MCF 10A (cell line): ENCODE measurements at regions not wholly inside any gene's neighbourhood (a gene's known extent, or its start where the extent isn't known, plus 50 kb on each side); places are given as distances from the start of the nearest gene placed in this dataset.
"Not testable (repeated sequence)": the region's sequence is repeated elsewhere in the genome, so short reads cannot be mapped to it uniquely, and the experiment has no call there.

Source experiments
- BruUV-seq: library from RNA; stranded (reverse); fragments of 400-500 nt; replicated peaks from 2 replicates; lab custom pipeline; 2021; lab: Mats Ljungman, UMichigan
- CTCF ChIA-PET: fragments of 300-600 bp; sonication (Branson Sonifier 250); formaldehyde crosslinking; extraction: SDS; loops from one replicate; lab custom pipeline; 2021; ENCODE audit warnings: antibody characterized with exemption, inconsistent platforms; lab: Yijun Ruan, JAX
- POLR2A ChIA-PET: fragments of 300-600, 350-650 bp; sonication (Branson Sonifier 250); formaldehyde crosslinking; extraction: SDS; loops from one replicate; lab custom pipeline; 2020; ENCODE audit warnings: antibody characterized with exemption, inconsistent platforms; lab: Yijun Ruan, JAX
- DNase-seq: peaks from one replicate; pipeline ENCODE4 v3.0.0-alpha.2; 2018; ENCODE audit not compliant: unreplicated experiment
- H3K27ac Mint-ChIP-seq: one replicate; pipeline ENCODE4 v1.8.0; 2022; ENCODE audit warnings: mild to moderate bottlenecking, low read depth, mixed read lengths; ENCODE audit not compliant: unreplicated experiment
- H3K27me3 Mint-ChIP-seq: one replicate; pipeline ENCODE4 v1.8.0; 2022; ENCODE audit warnings: mixed read lengths; ENCODE audit not compliant: insufficient read depth, unreplicated experiment
- H3K36me3 Mint-ChIP-seq: one replicate; pipeline ENCODE4 v1.8.0; 2022; ENCODE audit warnings: mild to moderate bottlenecking, moderate library complexity, mixed read lengths; ENCODE audit not compliant: insufficient read depth, unreplicated experiment
- H3K4me1 Mint-ChIP-seq: one replicate; pipeline ENCODE4 v1.8.0; 2022; ENCODE audit warnings: mixed read lengths; ENCODE audit not compliant: insufficient read depth, unreplicated experiment
- H3K4me3 Mint-ChIP-seq: one replicate; pipeline ENCODE4 v1.8.0; 2022; ENCODE audit warnings: mild to moderate bottlenecking, moderate library complexity, mixed read lengths; ENCODE audit not compliant: unreplicated experiment
- H3K9me3 Mint-ChIP-seq: one replicate; pipeline ENCODE4 v1.8.0; 2022; ENCODE audit warnings: mixed read lengths; ENCODE audit not compliant: unreplicated experiment
- intact Hi-C: fragments of 100-400 bp; cut with micrococcal nuclease; formaldehyde crosslinking; loops from 2 replicates; pipeline ENCODE4 v1.14.1; 2022
- TF ChIP-seq, protein P1 (sequence below): fragments of 200-600 bp; IDR thresholded peaks from one replicate; pipeline ENCODE4 v1.8.0; 2022; ENCODE audit warnings: antibody characterized with exemption, mild to moderate bottlenecking; ENCODE audit not compliant: unreplicated experiment

GRCh38 chr5:57429513-57430120 is 53.0 kb downstream of the ACTBL2 start:
- no peak overlapping the region for H3K4me3 Mint-ChIP-seq
- intact Hi-C loops, result no loop called here
- no peaks in the 10 kb centered on the region for H3K9me3 Mint-ChIP-seq
- no peaks in the 10 kb centered on the region for H3K27me3 Mint-ChIP-seq
- BruUV-seq, result no TSS peak
- peaks cover 4% of the 10 kb centered on the region for H3K4me1 Mint-ChIP-seq
- no peak overlapping the region for H3K27ac Mint-ChIP-seq
- DNase-seq, result no peak
- CTCF ChIA-PET, result interaction anchor here (0.6 kb wide), 2 partner anchors 103 to 1034 kb away, joined by 3 read pairs; no protein-coding TSS in a partner anchor
- H3K36me3 Mint-ChIP-seq, result no peaks in the 10 kb centered on the region
- TF ChIP-seq, protein P1, sequence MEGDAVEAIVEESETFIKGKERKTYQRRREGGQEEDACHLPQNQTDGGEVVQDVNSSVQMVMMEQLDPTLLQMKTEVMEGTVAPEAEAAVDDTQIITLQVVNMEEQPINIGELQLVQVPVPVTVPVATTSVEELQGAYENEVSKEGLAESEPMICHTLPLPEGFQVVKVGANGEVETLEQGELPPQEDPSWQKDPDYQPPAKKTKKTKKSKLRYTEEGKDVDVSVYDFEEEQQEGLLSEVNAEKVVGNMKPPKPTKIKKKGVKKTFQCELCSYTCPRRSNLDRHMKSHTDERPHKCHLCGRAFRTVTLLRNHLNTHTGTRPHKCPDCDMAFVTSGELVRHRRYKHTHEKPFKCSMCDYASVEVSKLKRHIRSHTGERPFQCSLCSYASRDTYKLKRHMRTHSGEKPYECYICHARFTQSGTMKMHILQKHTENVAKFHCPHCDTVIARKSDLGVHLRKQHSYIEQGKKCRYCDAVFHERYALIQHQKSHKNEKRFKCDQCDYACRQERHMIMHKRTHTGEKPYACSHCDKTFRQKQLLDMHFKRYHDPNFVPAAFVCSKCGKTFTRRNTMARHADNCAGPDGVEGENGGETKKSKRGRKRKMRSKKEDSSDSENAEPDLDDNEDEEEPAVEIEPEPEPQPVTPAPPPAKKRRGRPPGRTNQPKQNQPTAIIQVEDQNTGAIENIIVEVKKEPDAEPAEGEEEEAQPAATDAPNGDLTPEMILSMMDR, result no peak
- POLR2A ChIA-PET, result no interaction called here

DNA sequence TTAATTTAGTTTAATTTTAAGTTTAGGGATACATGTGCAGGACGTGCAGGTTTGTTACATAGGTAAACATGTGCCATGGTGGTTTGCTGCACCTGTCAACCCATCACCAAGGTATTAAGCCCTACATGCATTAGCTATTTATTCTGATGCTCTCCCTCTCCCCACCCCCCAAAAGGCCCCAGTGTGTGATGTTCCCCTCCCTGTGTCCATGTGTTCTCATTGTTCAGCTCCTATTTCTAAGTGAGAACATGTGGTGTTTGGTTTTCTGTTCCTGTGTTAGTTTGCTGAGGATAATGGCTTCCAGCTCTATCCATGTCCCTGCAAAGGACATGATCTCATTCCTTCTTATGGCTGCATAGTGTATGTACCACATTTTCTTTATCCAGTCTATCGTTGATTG is 53.6 kb downstream of the ACTBL2 start:
- POLR2A ChIA-PET, DNase-seq, H3K4me3 Mint-ChIP-seq, H3K27ac Mint-ChIP-seq, H3K36me3 Mint-ChIP-seq, BruUV-seq, H3K4me1 Mint-ChIP-seq, H3K9me3 Mint-ChIP-seq, intact Hi-C loops, H3K27me3 Mint-ChIP-seq: not testable (repeated sequence)
- CTCF ChIA-PET, result interaction anchor here (0.6 to 0.8 kb wide), 2 partner anchors 345 to 1035 kb away, joined by 3 read pairs; no protein-coding TSS in a partner anchor

DNA sequence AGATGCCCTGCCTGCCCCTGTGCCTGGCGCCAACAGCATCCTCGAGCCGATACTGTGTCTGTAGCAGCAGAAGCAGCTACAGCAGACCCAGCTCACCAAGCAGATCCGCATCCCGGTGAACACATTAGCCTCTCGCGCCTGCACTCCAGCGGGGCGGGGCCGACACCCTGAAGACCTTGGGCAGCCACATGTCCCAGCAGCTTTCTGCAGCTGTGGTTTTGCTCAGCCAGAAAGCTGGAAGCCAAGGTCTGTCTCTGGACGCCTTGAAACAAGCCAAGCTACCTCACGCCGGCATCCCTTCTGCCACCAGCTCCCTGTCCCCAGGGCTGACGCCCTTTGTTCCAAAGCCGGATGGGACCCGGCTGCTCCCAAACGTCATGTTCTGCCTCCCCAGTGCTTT is 59.6 kb downstream of the ACTBL2 start:
- no TSS peak for BruUV-seq
- Mint-ChIP-seq H3K36me3 (no peaks in the 10 kb centered on the region), H3K27me3 (no peaks in the 10 kb centered on the region), H3K4me3 (no peak overlapping the region), H3K27ac (no peak overlapping the region), H3K9me3 (no peaks in the 10 kb centered on the region), H3K4me1 (no peaks in the 10 kb centered on the region)
- CTCF ChIA-PET, result interaction anchor here (0.8 to 1.3 kb wide), 3 partner anchors 9 to 65 kb away, joined by 3 read pairs; no protein-coding TSS in a partner anchor
- POLR2A ChIA-PET, result no interaction called here
- TF ChIP-seq, protein P1, result no peak
- intact Hi-C loops, result no loop called here
- DNase-seq, result no peak

GRCh38 chr5:57422341-57422740 is 60.3 kb downstream of the ACTBL2 start:
- ChIA-PET POLR2A (no interaction called here), CTCF (no interaction called here)
- Mint-ChIP-seq H3K36me3 (no peaks in the 10 kb centered on the region), H3K4me1 (no peaks in the 10 kb centered on the region), H3K27me3 (no peaks in the 10 kb centered on the region), H3K9me3 (no peaks in the 10 kb centered on the region), H3K4me3 (no peak overlapping the region), H3K27ac (no peak overlapping the region)
- intact Hi-C loops, result no loop called here
- DNase-seq, result no peak
- BruUV-seq, result no TSS peak
- TF ChIP-seq, protein P1, result no peak
